Left lung (tissue), 4 donors: ENCODE measurements at regions not wholly inside any gene's neighbourhood (a gene's known extent, or its start where the extent isn't known, plus 50 kb on each side); places are given as distances from the start of the nearest gene placed in this dataset.

Experiments
- ATAC-seq: fragments of 200-7000 bp; cut with Tn5 transposase; one replicate; pipeline ENCODE4 v1.9.1; 2020; ENCODE audit warnings: moderate library complexity
- DNase-seq, 4 donors: peaks; one replicate each; pipeline ENCODE4 v3.0.0-alpha.2; 2013 to 2020
- H3K27ac ChIP-seq, 2 donors: fragments of 200-600 bp; sonication (generic) in 1 of 2; one replicate each; pipeline versions ENCODE4 v1.5.0 to v1.8.0; 2020 to 2021
- H3K27me3 ChIP-seq, 2 donors: fragments of 200-600 bp; sonication (generic) in 1 of 2; one replicate each; pipeline versions ENCODE4 v1.5.0 to v1.8.0; 2020 to 2021
- H3K36me3 ChIP-seq, 2 donors: fragments of 200-600 bp; sonication (generic) in 1 of 2; one replicate each; pipeline versions ENCODE4 v1.5.0 to v1.8.0; 2020 to 2021
- H3K4me1 ChIP-seq, 2 donors: fragments of 200-600 bp; one replicate each; pipeline ENCODE4 v1.8.0; 2021
- H3K4me3 ChIP-seq, 2 donors: fragments of 200-600 bp; sonication (generic) in 1 of 2; one replicate each; pipeline versions ENCODE4 v1.5.0 to v1.8.0; 2020 to 2021; ENCODE audit warnings: mild to moderate bottlenecking in 1 of 2
- H3K9me3 ChIP-seq, 2 donors: fragments of 200-600 bp; sonication (generic) in 1 of 2; one replicate each; pipeline versions ENCODE4 v1.5.0 to v1.8.0; 2020 to 2021
- CTCF ChIP-seq, 2 donors: fragments of 200-600 bp; sonication (generic) in 1 of 2; IDR thresholded peaks; one replicate each; pipeline versions ENCODE4 v1.5.0 to v1.8.0; 2021; ENCODE audit warnings: antibody characterized with exemption in 2 of 2
- intact Hi-C, 2 donors: fragments of 100-400 bp; cut with DNase I; formaldehyde crosslinking; loops; one replicate each; pipeline versions ENCODE4 v1.11.2 to v1.14.2; 2022
- donor health status: DM: no; HTN: yes; CAD: no.
- donor health status: DM: no; HTN: no; CAD: no.

- DNase-seq (no peak), ATAC-seq (no peak)
- H3K9me3 ChIP-seq = no peaks in the 10 kb centered on the region
- intact Hi-C loops = no loop called here
- no peaks in the 10 kb centered on the region for H3K27me3 ChIP-seq
- no peak overlapping the region for H3K27ac ChIP-seq
- no peak for TF ChIP-seq CTCF (IDR thresholded peaks at IDR 0.05)
- H3K36me3 ChIP-seq = no peaks in the 10 kb centered on the region
- no peaks in the 10 kb centered on the region for H3K4me1 ChIP-seq
- H3K4me3 ChIP-seq = no peak overlapping the region
Observed at GRCh38 chr4:125042041-125042440, 272.7 kb upstream of the FAT4 start.

- no peaks in the 10 kb centered on the region for H3K27me3 ChIP-seq
- H3K4me1 ChIP-seq = no peaks in the 10 kb centered on the region
- no peaks in the 10 kb centered on the region for H3K36me3 ChIP-seq
- no peak for ATAC-seq
- H3K27ac ChIP-seq = no peak overlapping the region
- no peak for TF ChIP-seq CTCF (IDR thresholded peaks at IDR 0.05)
- H3K4me3 ChIP-seq = no peak overlapping the region
- no peak for DNase-seq
- intact Hi-C loops = no loop called here
- no peaks in the 10 kb centered on the region for H3K9me3 ChIP-seq
Observed at GRCh38 chr4:125041372-125041930, 273.3 kb upstream of the FAT4 start.

GRCh38 chr4:125039550-125039949 is 275.2 kb upstream of the FAT4 start:
- Histone ChIP-seq H3K9me3 (peaks cover 0 to 4% of the 10 kb centered on the region in 2 donors), H3K4me3 (no peak overlapping the region), H3K4me1 (no peaks in the 10 kb centered on the region), H3K36me3 (no peaks in the 10 kb centered on the region), H3K27me3 (no peaks in the 10 kb centered on the region), H3K27ac (no peak overlapping the region)
- ATAC-seq = no peak
- intact Hi-C loops = no loop called here
- no peak for TF ChIP-seq CTCF (IDR thresholded peaks at IDR 0.05)
- no peak for DNase-seq

- Histone ChIP-seq H3K4me1 (peaks cover 0 to 2% of the 10 kb centered on the region in 2 donors), H3K27me3 (no peaks in the 10 kb centered on the region), H3K9me3 (peaks cover 0 to 18% of the 10 kb centered on the region in 2 donors), H3K36me3 (no peaks in the 10 kb centered on the region), H3K27ac (peak overlapping the region in 1 of 2 donors; percentile 29), H3K4me3 (no peak overlapping the region)
- DNase-seq (no peak), ATAC-seq (peak; percentile 89)
- intact Hi-C loops = no loop called here
- TF ChIP-seq CTCF (IDR thresholded peaks at IDR 0.05) = no peak
Observed at GRCh38 chr4:125022855-125023501, 291.8 kb upstream of the FAT4 start.

- DNase-seq (no peak), ATAC-seq (no peak)
- intact Hi-C loops = no loop called here
- H3K36me3 ChIP-seq = no peaks in the 10 kb centered on the region
- H3K4me1 ChIP-seq = peaks cover 0 to 2% of the 10 kb centered on the region in 2 donors
- no peak for TF ChIP-seq CTCF (IDR thresholded peaks at IDR 0.05)
- no peaks in the 10 kb centered on the region for H3K27me3 ChIP-seq
- H3K4me3 ChIP-seq = no peak overlapping the region
- H3K9me3 ChIP-seq = peaks cover 0 to 18% of the 10 kb centered on the region in 2 donors
- H3K27ac ChIP-seq = peak overlapping the region in 1 of 2 donors; percentile 30
Observed at GRCh38 chr4:125021189-125021588, 293.6 kb upstream of the FAT4 start.
